OCI-M2 (cell line): ENCODE measurements at regions not wholly inside any gene's neighbourhood (a gene's known extent, or its start where the extent isn't known, plus 50 kb on each side); places are given as distances from the start of the nearest gene placed in this dataset.
"Not testable (repeated sequence)": the region's sequence is repeated elsewhere in the genome, so short reads cannot be mapped to it uniquely, and the experiment has no call there.

Experiments used
- DNase-seq: peaks from one replicate; lab custom pipeline; 2025; ENCODE audit not compliant: unreplicated experiment; lab: John Stamatoyannopoulos, UW

DNA sequence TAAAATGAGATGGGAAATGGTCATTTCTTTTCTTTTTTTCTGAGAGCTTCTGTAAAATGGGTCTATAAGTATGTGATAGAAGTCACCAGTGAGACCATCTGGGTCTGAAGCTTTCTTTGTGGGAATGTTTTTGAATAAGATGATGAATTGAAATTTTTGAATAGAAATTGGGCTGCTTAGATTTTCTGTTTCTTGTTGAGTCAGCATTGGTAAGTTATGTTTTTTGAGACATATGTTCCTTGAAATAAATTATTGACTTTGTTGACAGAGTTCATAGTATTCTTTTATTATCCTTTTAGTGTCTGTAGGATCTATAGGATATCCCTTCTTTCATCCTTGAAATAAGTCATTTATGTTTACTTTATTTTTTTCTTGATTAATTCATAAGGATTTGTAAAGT is 208.1 kb downstream of the OPA1 start:
- no peak for DNase-seq

DNA sequence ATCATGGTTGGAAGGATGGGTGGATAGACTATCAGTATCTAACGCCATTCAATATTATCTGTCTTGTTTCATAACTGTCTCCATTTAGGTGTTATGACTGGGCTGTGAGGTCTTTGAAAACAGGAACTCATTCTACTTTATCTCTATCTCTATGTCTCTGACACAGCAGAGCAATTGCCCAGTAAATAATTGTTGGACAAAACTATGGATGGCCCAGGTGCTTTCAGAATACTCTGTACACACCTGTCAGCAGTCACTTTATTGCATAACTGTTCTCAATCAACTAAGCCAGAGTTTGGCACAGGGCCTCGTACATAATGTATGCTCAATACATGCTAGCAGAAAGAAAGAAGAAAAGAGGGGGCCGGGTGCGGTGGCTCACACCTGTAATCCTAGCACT is 210.3 kb downstream of the OPA1 start:
- no peak for DNase-seq

DNA sequence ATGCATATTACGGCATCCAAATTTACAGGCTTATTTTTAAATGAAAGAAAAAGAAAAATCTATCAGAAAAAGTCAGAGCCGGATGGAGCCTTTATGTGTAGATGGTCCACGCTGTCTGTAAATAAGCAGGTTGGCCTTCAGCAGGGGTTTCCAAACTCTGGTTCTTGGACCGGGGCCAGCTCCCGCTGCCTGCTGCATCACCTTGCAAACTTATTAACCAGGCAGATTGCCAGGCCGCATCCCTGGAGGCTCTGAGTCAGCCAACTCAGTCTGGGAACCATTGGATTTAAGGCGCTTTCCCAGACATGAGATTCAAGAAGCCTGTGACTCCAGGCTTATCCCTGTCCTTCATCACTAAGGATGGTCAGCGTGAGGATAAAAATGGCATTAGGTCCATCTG is 212.4 kb downstream of the OPA1 start:
- no peak for DNase-seq

DNA sequence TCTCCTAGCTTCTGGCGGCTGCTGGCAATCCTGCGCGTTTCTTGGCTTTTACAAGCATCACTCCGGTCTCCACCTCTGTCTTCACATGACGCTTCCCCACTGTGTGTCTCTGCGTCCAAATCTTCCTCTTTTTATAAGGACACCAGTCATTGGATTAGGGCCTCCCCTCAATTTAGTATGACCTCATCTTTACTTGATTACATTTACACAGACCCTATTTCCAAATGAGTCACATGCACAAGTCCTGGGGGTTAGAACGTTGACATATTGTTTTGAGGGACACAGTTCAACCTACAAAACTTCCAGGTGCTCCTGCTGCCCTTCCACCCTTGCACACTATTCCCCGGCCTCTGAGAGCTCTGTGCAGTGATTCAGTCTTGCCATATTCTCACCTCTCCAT is 215.3 kb downstream of the OPA1 start:
- no peak for DNase-seq

DNA sequence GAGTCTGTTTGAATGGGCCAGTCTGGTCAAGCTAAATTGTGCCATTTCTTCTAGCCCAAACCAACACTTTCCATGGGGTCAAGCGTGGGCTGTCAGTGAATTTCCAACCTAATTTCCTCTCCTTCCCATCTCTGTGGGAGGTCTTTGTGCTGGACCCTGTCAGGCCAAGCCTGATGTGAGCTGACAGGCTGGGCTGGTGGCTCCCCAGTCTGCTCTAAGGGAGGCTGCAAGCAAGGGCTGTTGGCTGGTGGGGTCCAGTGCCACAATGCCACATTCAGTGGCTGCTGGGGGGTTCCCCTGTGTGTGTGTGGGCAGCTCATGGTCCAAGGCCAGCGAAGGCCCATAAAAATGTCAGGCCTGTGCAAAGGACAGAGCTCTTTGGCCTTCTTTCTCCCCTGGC is 216.1 kb downstream of the OPA1 start:
- DNase-seq = no peak

DNA sequence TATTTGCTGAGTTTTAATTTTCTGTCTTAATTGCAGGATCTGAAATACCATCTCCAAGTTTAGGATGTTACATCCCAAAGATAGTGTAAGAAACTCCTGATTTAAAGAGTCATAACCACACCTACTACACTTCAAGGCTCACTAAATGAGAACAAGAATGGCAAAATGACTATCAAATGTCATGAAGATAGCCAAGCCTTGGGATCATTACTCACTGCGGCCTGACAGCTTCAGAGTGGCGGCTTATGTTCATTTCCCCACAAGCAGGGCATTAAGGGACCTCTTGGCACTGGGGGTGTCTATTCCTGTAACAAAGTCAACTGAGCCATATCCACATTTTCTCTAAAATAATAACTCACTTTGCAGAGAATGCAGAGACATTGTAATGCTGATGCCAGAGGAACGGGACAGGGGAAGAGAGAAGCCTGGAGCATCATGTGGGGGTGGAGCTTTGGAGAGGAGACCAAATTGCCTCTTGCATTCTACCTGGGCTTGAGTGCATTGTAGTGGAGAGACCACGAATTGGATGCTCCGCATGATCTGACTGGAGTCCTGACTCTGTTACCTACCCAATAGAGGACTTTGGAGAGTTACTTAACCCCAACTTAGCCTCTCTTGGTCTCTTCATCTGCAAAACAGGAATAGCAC is 219.2 kb downstream of the OPA1 start:
- DNase-seq = no peak

DNA sequence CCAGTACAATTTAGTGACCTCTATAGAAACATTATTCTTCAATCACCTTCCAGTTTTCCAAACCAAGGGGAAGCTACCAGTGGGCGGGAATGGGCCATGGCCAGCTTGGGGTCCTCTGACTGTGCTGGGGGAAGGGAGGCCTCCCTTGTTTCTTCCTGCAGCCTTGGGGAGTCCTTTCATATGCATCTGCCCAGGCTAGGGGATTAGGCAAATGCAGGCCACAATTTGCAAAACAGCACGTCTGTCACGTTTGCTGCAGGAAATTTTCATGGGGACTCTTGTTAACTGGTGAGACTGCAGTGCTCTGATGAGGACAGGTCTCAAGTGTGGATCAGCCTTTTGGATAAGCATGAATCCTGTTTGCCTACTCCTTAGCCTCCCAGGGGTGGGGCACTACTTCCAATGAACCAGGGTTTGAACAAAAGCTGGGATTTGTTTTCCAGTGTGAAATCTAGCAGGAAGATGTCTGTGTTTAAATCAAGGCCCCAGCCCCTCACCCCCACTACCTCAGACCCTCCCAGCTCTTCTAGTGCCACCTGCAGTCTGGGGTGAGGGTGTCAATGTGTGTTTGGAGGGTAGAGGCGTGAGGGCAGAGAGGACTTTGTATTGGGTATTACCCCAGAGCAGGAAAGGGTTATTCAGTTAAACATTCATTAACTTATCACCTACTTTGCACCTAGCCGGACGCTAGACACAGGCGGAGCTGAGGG is 219.9 kb downstream of the OPA1 start:
- DNase-seq = no peak

DNA sequence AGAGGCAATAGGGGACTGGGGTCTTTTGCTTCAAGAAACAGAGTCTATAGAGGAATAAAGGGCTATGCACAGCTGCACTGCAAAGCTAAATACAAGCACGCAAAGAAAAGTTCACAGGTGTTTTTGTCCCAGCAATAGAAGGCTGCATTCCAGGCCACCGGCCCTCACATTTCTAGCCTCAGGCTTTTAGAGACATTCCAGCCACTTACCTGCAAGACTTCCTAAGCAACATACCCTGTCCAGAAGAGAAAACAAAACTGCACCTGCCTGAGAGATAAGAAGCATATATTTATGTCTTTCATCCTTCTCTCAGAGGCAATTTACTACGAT is 220.5 kb downstream of the OPA1 start:
- no peak for DNase-seq

DNA sequence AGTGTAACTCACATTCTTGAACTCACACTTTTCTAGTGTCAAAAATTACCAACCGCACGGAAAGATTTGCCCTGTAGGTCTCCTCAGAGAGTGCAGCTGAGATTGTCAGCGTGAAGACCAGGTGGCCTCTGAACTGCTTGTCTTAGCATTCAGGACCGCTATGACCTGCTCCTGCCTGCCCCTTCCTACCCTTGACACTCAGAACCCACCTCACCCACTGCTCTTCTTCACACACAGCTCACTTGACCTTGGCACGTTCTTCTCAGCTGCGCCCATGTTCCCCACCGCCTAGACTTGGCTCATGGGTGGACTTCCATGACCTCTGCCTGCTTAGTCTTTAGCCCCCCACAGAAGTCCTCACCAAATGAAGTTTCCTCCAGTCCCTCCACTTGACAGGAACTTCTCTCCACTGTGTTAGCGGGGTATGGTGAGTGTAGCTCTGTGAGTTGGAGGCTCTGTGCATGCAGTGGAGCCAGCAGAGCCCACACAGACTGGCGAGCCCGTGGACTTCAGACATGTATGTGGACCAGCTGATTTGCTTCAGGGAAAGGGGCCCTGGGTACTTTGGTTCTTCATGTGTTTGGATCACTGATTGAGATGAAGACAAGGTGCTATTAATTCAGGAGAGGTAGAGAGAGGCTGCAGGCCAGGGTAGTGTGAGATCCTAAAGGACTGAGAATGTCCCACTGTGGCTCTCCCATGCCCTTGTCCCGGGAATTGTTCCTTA is 221.3 kb downstream of the OPA1 start:
- DNase-seq = no peak

DNA sequence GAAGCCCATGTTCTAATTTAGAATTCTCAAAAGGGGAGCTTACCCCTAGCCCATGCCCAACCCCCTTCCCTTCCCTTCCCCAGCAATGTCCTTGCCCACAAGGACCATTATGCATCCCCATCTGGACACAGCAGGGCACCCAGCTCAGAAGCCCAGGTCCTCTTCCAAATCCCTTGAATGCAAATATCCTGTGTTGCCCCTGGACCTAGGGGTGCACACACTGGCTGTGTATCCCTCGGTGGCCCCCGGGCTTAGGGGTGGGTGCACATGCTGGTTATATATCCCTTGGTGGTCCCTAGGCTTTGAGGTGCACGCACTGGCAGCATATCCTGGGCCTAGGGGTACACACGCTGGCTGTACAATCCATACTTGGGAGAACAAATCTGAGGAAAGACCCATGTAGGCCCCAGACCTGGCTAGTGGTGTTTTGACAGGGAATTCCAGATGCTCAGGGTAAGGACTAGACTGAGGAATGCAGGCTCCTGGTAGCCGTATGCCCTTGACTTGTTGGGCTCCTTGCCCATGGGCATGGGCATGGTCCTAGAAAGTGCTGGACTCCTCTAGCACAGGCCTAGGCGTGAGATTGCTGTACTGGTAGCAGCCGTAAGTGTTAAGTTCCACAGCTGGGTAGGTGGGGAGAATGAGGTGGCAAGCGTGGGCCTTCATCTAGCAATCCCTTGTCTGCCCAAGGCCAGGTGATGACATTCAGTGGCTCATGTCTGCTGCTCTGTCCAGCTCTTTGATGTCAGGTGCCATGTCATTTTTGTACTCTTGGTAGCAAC is 222.4 kb downstream of the OPA1 start:
- no peak for DNase-seq

DNA sequence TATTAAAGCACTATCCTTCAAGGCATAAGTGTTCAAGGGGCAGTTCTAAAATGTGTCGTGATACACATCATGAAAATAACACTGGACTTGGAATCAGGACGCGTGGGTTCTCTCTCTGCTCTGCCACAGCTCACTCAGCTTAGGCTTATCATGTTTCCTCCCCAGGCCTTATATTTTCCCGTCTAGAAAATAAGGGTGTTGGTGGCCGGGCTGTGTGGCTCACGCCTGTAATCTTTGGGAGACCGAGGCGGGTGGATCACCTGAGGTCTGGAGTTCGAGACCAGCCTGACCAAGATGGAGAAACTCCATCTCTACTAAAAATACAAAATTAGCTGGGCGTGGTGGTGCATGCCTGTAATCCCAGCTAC is 223.0 kb downstream of the OPA1 start:
- DNase-seq = no peak

DNA sequence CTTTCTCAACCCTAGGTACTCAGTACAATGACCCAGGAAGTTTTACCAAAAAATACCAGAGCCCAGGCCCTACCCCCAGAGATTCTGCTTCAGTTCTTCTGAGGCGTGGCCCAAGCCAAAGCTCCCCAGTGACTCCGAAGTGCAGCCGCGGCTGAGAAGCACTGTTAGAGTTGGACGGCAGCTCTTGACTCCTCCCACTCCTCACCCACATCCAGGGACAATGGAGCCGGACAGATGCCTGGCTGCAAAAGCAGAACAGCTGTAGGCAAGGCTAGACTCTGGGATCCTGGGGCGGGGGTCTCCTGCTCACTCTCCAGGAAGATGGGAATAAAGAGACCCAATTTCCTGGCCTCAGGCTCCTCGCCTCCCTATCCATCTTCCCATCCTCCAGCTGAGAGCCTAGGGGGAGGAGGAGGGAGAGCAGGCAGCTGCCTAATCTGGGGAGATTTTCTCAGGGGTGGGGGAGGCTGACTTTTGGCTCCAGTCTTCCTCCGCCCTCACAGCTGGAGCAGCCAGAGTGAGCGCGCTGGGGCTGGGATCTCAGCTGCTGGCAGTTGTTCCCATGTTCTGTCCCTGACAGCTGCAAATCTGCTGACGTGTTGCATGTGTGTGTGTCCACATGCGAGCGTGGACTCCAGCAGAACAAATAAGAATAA is 223.8 kb downstream of the OPA1 start:
- DNase-seq = no peak

DNA sequence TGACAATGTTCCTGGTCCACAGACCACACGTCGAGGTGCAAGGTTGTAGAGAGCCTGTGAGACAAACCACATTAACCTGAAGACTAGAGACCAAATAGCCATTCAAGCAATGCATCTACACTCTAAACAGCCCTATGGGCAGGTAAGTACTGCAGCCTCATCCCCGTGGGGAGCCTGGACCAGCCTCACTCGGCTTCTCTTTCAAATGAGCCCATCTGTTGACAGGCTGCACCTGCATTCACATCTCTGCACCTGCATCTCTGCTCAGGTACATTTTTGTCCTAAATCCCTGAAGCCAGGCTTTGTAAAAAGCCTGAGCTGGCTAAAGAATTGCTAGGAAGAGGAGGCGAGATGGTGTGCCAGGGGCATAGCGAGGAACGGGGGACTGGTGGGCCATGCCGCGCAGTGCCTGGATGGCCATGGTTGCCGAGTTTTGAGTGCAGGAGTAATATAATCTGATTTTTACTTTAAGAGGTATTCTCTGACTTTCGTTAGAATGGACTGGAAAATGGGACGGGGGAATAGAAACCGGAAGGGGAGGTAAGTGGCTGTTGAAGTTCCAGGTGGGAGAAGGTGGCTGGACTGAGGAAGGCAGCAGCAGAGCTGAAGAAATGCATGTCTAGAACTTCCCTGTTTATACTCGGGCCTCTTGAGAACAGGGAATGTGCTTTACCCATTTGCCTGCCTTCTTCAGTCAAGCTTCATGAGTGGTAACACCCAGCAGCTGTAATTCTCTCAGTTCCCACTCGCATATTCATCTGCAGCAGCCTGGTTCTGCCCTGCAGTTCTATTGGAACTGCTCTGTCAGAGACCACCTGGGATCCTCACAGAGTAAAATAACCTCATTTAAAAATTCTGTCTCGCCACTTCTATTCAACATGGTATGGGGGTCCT is 226.4 kb downstream of the OPA1 start:
- no peak for DNase-seq

DNA sequence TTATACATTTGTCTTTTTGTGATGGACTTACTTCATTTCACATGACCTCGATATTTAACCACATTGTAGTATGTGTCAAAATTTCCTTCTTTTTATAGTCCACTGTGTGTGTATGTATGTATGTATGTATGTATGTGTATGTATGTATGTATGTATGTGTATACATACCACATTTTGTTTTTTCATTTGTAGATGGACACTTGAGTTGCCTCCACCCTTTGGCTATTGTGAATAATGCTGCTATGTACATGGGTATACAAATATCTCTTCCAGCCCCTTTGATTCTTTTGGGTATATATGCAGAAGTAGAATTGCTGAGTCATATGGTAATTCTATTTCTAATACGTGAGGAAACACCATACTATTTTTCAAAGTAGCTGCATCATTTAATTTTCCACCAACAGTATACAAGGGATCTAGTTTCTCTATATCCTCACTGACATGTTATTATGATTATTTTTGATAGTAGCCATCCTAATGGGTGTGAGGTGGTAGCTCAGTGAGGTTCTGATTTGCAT is 228.2 kb downstream of the OPA1 start:
- no peak for DNase-seq

DNA sequence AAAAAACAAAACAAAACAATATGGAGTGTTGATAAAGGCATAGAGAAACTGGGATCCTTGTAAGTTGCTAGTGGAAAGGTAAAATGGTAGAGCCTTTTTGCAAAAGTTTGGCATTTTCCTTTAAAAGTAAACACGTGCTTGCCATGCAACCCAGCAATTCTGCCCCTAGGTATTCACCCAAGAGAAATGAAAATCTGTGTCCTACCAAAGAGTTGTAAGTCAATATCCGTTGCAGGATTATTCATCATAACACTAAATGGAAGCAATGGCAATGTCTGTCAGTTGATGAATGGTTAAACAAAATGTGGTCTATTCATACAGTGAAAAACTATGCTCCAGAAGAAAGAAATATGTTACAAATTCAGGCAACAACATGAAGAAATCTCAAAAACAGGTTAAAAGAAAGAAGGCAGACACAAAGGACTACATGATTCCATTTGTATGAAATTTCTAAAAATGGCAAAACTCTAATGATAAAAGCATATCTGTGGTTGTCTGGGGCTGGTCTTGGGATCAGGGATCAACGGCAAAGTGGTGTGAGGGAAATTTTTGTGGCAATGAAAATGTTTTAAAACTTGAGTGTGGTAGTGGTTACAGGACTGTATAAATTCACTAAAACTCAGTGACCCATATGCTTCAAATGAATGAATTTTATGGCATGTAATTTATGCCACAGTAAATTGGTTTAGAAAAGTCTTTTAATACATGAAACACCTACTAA is 229.6 kb downstream of the OPA1 start:
- no peak for DNase-seq

DNA sequence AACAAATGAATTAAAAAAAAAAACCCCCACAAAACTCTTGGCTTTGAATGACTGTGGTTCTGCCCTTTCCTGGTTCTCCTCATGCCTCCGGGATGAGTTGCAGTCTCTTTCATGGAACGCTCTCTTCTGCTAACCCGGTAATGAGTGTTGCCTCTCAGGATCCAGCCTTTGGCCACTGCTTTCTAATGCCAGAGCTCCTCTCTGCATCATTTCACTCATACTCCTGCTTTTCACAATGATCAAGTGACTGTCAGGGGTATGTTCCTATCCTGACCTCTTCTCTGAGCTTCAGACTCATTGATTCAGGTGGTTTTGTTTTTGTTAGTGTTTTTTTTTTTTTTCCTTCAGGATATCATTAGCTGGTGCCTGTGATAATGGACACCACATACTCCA is 230.2 kb downstream of the OPA1 start:
- DNase-seq = not testable (repeated sequence)

DNA sequence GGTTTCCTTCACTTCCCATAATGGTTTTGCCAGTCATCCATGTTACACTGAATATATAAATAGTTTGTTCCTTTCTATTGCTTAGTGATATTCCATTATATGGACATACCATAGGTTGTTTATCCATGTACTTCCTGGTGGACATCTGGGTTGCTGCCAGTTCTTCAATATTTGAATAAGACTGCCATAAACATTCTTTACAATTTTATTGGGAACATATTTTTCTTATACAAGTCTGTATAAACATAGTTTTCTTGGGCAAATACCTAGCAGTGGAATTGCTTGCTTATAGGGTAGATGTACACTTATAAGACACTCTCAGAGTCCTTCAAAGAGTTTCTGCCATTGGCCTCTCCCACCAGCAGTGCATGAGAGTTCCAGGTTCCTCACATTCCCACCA is 231.4 kb downstream of the OPA1 start:
- DNase-seq = no peak

DNA sequence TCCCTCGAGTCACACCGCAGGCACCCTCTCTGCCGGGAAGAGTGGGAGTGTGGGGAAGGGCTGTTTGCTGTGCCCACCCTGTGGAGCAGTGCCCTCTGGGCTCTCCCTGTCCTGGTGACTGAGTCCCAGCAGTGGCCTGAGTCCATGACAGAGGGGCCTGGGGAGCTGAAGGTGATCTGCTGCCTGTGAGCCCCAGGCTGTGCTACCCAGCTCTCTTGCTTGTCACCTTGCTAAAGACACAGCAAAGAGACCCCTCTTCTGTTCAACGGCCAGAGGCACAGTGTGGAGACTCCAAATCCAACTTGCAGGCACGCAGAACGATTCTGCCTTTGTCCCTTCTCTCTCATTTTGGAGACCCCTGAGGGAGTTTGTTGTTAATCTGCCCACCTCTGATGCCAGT is 232.6 kb downstream of the OPA1 start:
- DNase-seq = no peak

DNA sequence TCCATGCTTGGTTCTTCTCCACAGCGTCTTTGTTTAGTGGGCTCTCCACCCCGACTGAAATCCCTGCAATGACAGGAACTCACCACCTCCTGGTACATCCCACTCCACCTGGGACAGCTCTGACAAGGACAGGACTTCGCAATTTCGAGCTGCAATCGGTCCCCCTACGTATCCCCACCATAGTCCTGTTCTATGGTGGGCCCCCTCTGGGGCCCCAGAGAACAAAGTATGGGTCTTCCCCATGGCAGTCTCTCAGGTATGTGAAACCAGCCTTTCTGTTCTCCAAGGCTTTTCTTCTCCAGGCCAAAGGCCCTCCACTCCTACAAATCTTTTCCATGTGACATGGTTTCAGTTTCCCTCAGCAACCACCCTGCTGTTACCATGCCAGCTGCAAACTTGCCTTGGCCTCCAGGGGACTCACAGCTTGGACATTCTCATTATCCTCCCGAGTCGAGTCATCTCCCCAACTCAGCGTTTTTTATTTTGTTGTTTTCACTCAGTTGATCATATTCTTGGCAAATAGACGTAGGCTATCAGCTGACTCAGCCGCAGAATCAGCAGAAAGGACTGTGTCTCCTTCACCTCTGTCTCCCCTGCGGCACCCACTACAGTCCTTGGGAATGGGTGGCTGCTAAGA is 233.3 kb downstream of the OPA1 start:
- DNase-seq = no peak
